A549 (cell line): ENCODE measurements at regions not wholly inside any gene's neighbourhood (a gene's known extent, or its start where the extent isn't known, plus 50 kb on each side); places are given as distances from the start of the nearest gene placed in this dataset.
"Not testable (repeated sequence)": the region's sequence is repeated elsewhere in the genome, so short reads cannot be mapped to it uniquely, and the experiment has no call there.

Experiments used
- ATAC-seq, 2 experiments: fragments of 200-7000 bp in 1 of 2; fragments of >200 bp in 1 of 2; cut with Nextera tagmentation in 1 of 2; cut with Tn5 transposase in 1 of 2; 3 replicates each; pipeline versions ENCODE4 v1.8.0 to v1.9.1; 2018 to 2020; ENCODE audit warnings: mild to moderate bottlenecking in 1 of 2, moderate library complexity in 1 of 2
- CTCF ChIA-PET: fragments of 300-600 bp; sonication (Branson Sonifier 250); formaldehyde crosslinking; extraction: SDS; loops from one replicate; lab custom pipeline; 2021; ENCODE audit warnings: antibody characterized with exemption, inconsistent platforms; lab: Yijun Ruan, JAX
- POLR2A ChIA-PET: fragments of 350-600 bp; formaldehyde crosslinking; extraction: SDS; loops from one replicate; lab custom pipeline; 2021; ENCODE audit warnings: antibody characterized with exemption, inconsistent platforms; lab: Yijun Ruan, JAX
- DNase-seq, 2 experiments: peaks; one replicate each; pipeline versions ENCODE4 v3.0.0 to v3.0.0-alpha.2; 2011 to 2016; ENCODE audit warnings: low read depth in 1 of 2, low spot score in 1 of 2
- FAIRE-seq: peaks from 2 replicates; lab custom pipeline; 2011; peaks lifted over from hg19 to GRCh38; lab: Jason Lieb, UNC
- H3K27ac ChIP-seq, 2 experiments: fragments of >200 bp; sonication (Bioruptor Twin); formaldehyde crosslinking; 3 replicates each; pipeline ENCODE4 v1.5.1; 2016 to 2017
- H3K4me1 ChIP-seq: fragments of >200 bp; sonication (Bioruptor Twin); formaldehyde crosslinking; 3 replicates; pipeline ENCODE4 v1.6.1; 2016
- H3K4me2 ChIP-seq: fragments of >200 bp; sonication (Bioruptor Twin); formaldehyde crosslinking; 3 replicates; pipeline ENCODE4 v1.6.1; 2016
- H3K4me3 ChIP-seq: fragments of >200 bp; sonication (Bioruptor Twin); formaldehyde crosslinking; 3 replicates; pipeline ENCODE4 v1.5.1; 2016
- H3K9me3 ChIP-seq: fragments of >200 bp; sonication (Bioruptor Twin); formaldehyde crosslinking; 3 replicates; pipeline ENCODE4 v1.6.1; 2016
- ATOH8 ChIP-seq: fragments of 250-450 bp; sonication (Bioruptor Pico); IDR thresholded peaks from 2 replicates; pipeline ENCODE4 v1.5.0; 2020; ENCODE audit warnings: low read depth, mild to moderate bottlenecking, moderate library complexity
- BCL3 ChIP-seq: fragments of >200 bp; sonication (Bioruptor Twin); formaldehyde crosslinking; IDR thresholded peaks from 3 replicates; pipeline ENCODE4 v1.6.1; 2016
- BHLHE40 ChIP-seq: IDR thresholded peaks from 2 replicates; pipeline ENCODE4 v1.6.1; 2012; ENCODE audit warnings: low read depth, low read length, inconsistent platforms
- CBX2 ChIP-seq: fragments of 200-600 bp; sonication (generic); IDR thresholded peaks from 2 replicates; pipeline ENCODE4 v1.6.1; 2016; ENCODE audit warnings: low read depth, mild to moderate bottlenecking, borderline replicate concordance
- CBX8 ChIP-seq: fragments of 200-600 bp; sonication (generic); IDR thresholded peaks from 2 replicates; pipeline ENCODE4 v1.6.1; 2016
- CHD4 ChIP-seq: fragments of 200-600 bp; sonication (generic); IDR thresholded peaks from 2 replicates; pipeline ENCODE4 v1.6.1; 2016; ENCODE audit warnings: antibody characterized with exemption, mild to moderate bottlenecking, borderline replicate concordance
- EP300 ChIP-seq, 2 experiments: fragments of >200 bp; sonication (Bioruptor Twin); formaldehyde crosslinking; IDR thresholded peaks; 2 replicates in 1 of 2; 3 replicates in 1 of 2; pipeline ENCODE4 v1.6.1; 2016 to 2017
- FOSL2 ChIP-seq, 2 experiments: fragments of 450-650 bp in 1 of 2; fragments of >200 bp in 1 of 2; sonication (Bioruptor Twin) in 1 of 2; formaldehyde crosslinking; IDR thresholded peaks; 2 replicates each; pipeline versions ENCODE4 v1.5.0 to v1.6.1; 2016 to 2020; ENCODE audit warnings: mild to moderate bottlenecking in 1 of 2, moderate library complexity in 1 of 2
- HMGXB4 ChIP-seq: fragments of 250-450 bp; sonication (Bioruptor Pico); IDR thresholded peaks from 2 replicates; pipeline ENCODE4 v1.5.0; 2021; ENCODE audit warnings: mild to moderate bottlenecking, moderate library complexity, borderline replicate concordance
- HOXB13 ChIP-seq: fragments of 250-450 bp; sonication (Bioruptor Pico); IDR thresholded peaks from 2 replicates; pipeline ENCODE4 v1.5.0; 2020; ENCODE audit warnings: low read depth, mild to moderate bottlenecking, moderate library complexity
- JUN ChIP-seq, 2 experiments: fragments of >200 bp; sonication (Bioruptor Twin); formaldehyde crosslinking; IDR thresholded peaks; 2 replicates in 1 of 2; 3 replicates in 1 of 2; pipeline ENCODE4 v1.6.1; 2016 to 2017
- MAZ ChIP-seq: fragments of 150-350 bp; IDR thresholded peaks from 2 replicates; pipeline ENCODE4 v1.6.1; 2014; ENCODE audit warnings: antibody characterized with exemption, low read depth, low read length, borderline replicate concordance
- PHF8 ChIP-seq: fragments of 200-600 bp; sonication (generic); IDR thresholded peaks from 2 replicates; pipeline ENCODE4 v1.6.1; 2016; ENCODE audit warnings: low read depth, mild to moderate bottlenecking, antibody characterized with exemption, moderate library complexity, borderline replicate concordance
- RARB ChIP-seq: fragments of 250-450 bp; sonication (Bioruptor Pico); IDR thresholded peaks from 2 replicates; pipeline ENCODE4 v1.8.0; 2021; ENCODE audit warnings: mild to moderate bottlenecking, moderate library complexity
- RFX5 ChIP-seq: fragments of 450-650 bp; IDR thresholded peaks from 2 replicates; pipeline ENCODE4 v1.7.1; 2014; ENCODE audit warnings: antibody characterized with exemption, mild to moderate bottlenecking, moderate library complexity
- TFCP2L1 ChIP-seq: fragments of 250-450 bp; sonication (Bioruptor Pico); IDR thresholded peaks from 2 replicates; pipeline ENCODE4 v1.5.0; 2021; ENCODE audit warnings: mild to moderate bottlenecking
- ZC3H11A ChIP-seq: fragments of 450-650 bp; IDR thresholded peaks from 2 replicates; pipeline ENCODE4 v1.6.1; 2014; ENCODE audit warnings: antibody characterized with exemption, mild to moderate bottlenecking
- ZSCAN20 ChIP-seq: fragments of 250-450 bp; sonication (Bioruptor Pico); IDR thresholded peaks from 2 replicates; pipeline ENCODE4 v1.8.0; 2022; ENCODE audit warnings: mild to moderate bottlenecking, moderate library complexity
- WGBS: methylation state at CpG from one replicate; pipeline ENCODE4 v1.1.6; 2017; ENCODE audit errors: missing lambda C conversion rate; 5-methylcytosine and 5-hydroxymethylcytosine counted together

- no peak overlapping the region for H3K27ac ChIP-seq
- no peak overlapping the region for H3K4me3 ChIP-seq
- TF ChIP-seq BCL3 (no peak), CBX2 (no peak), ATOH8 (CRISPR knock-in tag) (no peak), MAZ (no peak), CHD4 (no peak), PHF8 (no peak), BHLHE40 (no peak)
- DNase-seq (no peak), ATAC-seq (no peak), FAIRE-seq (no peak)
- POLR2A ChIA-PET: no interaction called here
- 20% methylated on average over 2 of the region's 2 CpGs for WGBS
- H3K4me2 ChIP-seq: no peak overlapping the region
- CTCF ChIA-PET: no interaction called here
- H3K9me3 ChIP-seq: no peaks in the 10 kb centered on the region
- no peaks in the 10 kb centered on the region for H3K4me1 ChIP-seq
Observed at GRCh38 chrX:28124416-28124815, 143.2 kb upstream of the DCAF8L1 start.

GRCh38 chrX:28120580-28121245, 139.5 kb upstream of the DCAF8L1 start:
- POLR2A ChIA-PET, H3K9me3 ChIP-seq, H3K4me1 ChIP-seq, H3K4me3 ChIP-seq, DNase-seq, FAIRE-seq, ATAC-seq, CTCF ChIA-PET, H3K27ac ChIP-seq: not testable (repeated sequence)
- H3K4me2 ChIP-seq: 0 out of 3 replicates have a peak overlapping the region, but pooled peaks have one; percentile 4
- WGBS: 67% methylated on average over 8 of the region's 8 CpGs

- DNase-seq: peak in 1 of 2 experiments; percentile 30
- no peaks in the 10 kb centered on the region for H3K9me3 ChIP-seq
- no peak overlapping the region for H3K4me3 ChIP-seq
- no peaks in the 10 kb centered on the region for H3K4me1 ChIP-seq
- ChIA-PET CTCF (no interaction called here), POLR2A (no interaction called here)
- no peak for ATAC-seq
- FAIRE-seq: peak; percentile 28
- 0 out of 3 replicates have a peak overlapping the region, but pooled peaks have one; percentile 4 for H3K4me2 ChIP-seq
- H3K27ac ChIP-seq: no peak overlapping the region
- no peak for TF ChIP-seq ATOH8 (CRISPR knock-in tag)
- TF ChIP-seq FOSL2 (IDR thresholded peaks at IDR 0.05): no peak
- no peak for TF ChIP-seq FOSL2 (CRISPR knock-in tag; IDR thresholded peaks at IDR 0.05)
- no peak for TF ChIP-seq EP300 (IDR thresholded peaks at IDR 0.05)
- TF ChIP-seq TFCP2L1 (CRISPR knock-in tag): no peak
- TF ChIP-seq BCL3: no peak
- TF ChIP-seq RARB (CRISPR knock-in tag): no peak
- TF ChIP-seq RFX5: no peak
- TF ChIP-seq ZC3H11A: no peak
- no peak for TF ChIP-seq ZSCAN20
- no peak for TF ChIP-seq HOXB13
- TF ChIP-seq CBX8: no peak
- TF ChIP-seq HMGXB4 (CRISPR knock-in tag): no peak
- no peak for TF ChIP-seq JUN (IDR thresholded peaks at IDR 0.05)
- 8% methylated on average over 4 of the region's 4 CpGs for WGBS
Observed at GRCh38 chrX:28120072-28120471, 138.8 kb upstream of the DCAF8L1 start.
